ENCODE measurements at regions not wholly inside any gene's neighbourhood (a gene's known extent, or its start where the extent isn't known, plus 50 kb on each side); places are given as distances from the start of the nearest gene placed in this dataset.
"Not testable (repeated sequence)": the region's sequence is repeated elsewhere in the genome, so short reads cannot be mapped to it uniquely, and the experiment has no call there.

GRCh38 chr3:101913168-101913567 lies 63.9 kb downstream of the NFKBIZ start:
- H3K36me3 Mint-ChIP-seq (ENCODE audit: low read depth), result no peaks in the 10 kb centered on the region
- no peaks in the 10 kb centered on the region for H3K9me3 Mint-ChIP-seq (ENCODE audit: low read depth)
- ATAC-seq (peak; percentile 58), DNase-seq (no peak)
- ChIA-PET CTCF (no interaction called here), POLR2A (no interaction called here)
- H3K27me3 Mint-ChIP-seq, result no peaks in the 10 kb centered on the region
- H3K4me1 Mint-ChIP-seq, result no peaks in the 10 kb centered on the region
- intact Hi-C loops (cut with DNase I, micrococcal nuclease), result no loop called here
- H3K4me3 Mint-ChIP-seq, result no peak overlapping the region
- H3K27ac Mint-ChIP-seq, result no peak overlapping the region

GRCh38 chr3:101917761-101918160 lies 68.4 kb downstream of the NFKBIZ start:
- H3K27ac Mint-ChIP-seq; intact Hi-C loops (cut with DNase I, micrococcal nuclease); H3K27me3 Mint-ChIP-seq; H3K36me3 Mint-ChIP-seq (ENCODE audit: low read depth); CTCF ChIA-PET; POLR2A ChIA-PET; DNase-seq; H3K4me3 Mint-ChIP-seq; H3K9me3 Mint-ChIP-seq (ENCODE audit: low read depth); ATAC-seq: not testable (repeated sequence)
- peaks cover 12% of the 10 kb centered on the region for H3K4me1 Mint-ChIP-seq

- intact Hi-C loops (cut with DNase I, micrococcal nuclease), result loop anchor here in 1 of 2 experiments (2.0 to 5.0 kb wide), 2 partner anchors 15 to 65 kb away; no protein-coding TSS in a partner anchor
- Mint-ChIP-seq H3K27ac (peak overlapping the region; percentile 2), H3K4me1 (peaks cover 35% of the 10 kb centered on the region)
- H3K9me3 Mint-ChIP-seq (ENCODE audit: low read depth); H3K27me3 Mint-ChIP-seq; CTCF ChIA-PET; DNase-seq; ATAC-seq; H3K36me3 Mint-ChIP-seq (ENCODE audit: low read depth); H3K4me3 Mint-ChIP-seq: not testable (repeated sequence)
- POLR2A ChIA-PET, result interaction anchor here (0.6 kb wide), 3 partner anchors 13 to 344 kb away, joined by 3 to 4 read pairs (median 4); no protein-coding TSS in a partner anchor
Observed at GRCh38 chr3:101922151-101922725, 72.9 kb downstream of the NFKBIZ start.

GRCh38 chr3:101924621-101925020 lies 75.3 kb downstream of the NFKBIZ start:
- CTCF ChIA-PET, result interaction anchor here (0.6 to 1.1 kb wide), 2 partner anchors 75 to 92 kb away, joined by 3 to 4 read pairs; partner anchors contain the start of gene NFKBIZ
- peaks cover 35% of the 10 kb centered on the region for H3K4me1 Mint-ChIP-seq

GRCh38 chr3:101925124-101925523 lies 75.8 kb downstream of the NFKBIZ start:
- ChIA-PET CTCF (interaction anchor here (0.6 to 1.1 kb wide), 3 partner anchors 76 to 120 kb away, joined by 3 to 4 read pairs (median 3); partner anchors contain the start of gene NFKBIZ), POLR2A (interaction anchor here (0.6 to 1.1 kb wide), 3 partner anchors 39 to 76 kb away, joined by 3 to 5 read pairs (median 5); partner anchors contain the start of gene NFKBIZ)
- H3K27me3 Mint-ChIP-seq; H3K27ac Mint-ChIP-seq; H3K36me3 Mint-ChIP-seq (ENCODE audit: low read depth); H3K4me3 Mint-ChIP-seq; ATAC-seq; DNase-seq; H3K9me3 Mint-ChIP-seq (ENCODE audit: low read depth): not testable (repeated sequence)
- intact Hi-C loops (cut with DNase I, micrococcal nuclease), result loop anchor here in 1 of 2 experiments (1.0 kb wide), 1 partner anchor 11 kb away; no protein-coding TSS in a partner anchor
- peaks cover 35% of the 10 kb centered on the region for H3K4me1 Mint-ChIP-seq

More at GRCh38 chr3:101924621-101925020, 75.3 kb downstream of the NFKBIZ start:
- not testable (repeated sequence) for DNase-seq; H3K27me3 Mint-ChIP-seq; H3K27ac Mint-ChIP-seq; H3K36me3 Mint-ChIP-seq (ENCODE audit: low read depth); H3K4me3 Mint-ChIP-seq; H3K9me3 Mint-ChIP-seq (ENCODE audit: low read depth); ATAC-seq
- POLR2A ChIA-PET, result interaction anchor here (0.6 kb wide), 1 partner anchor 63 kb away, joined by 5 read pairs; no protein-coding TSS in a partner anchor
- intact Hi-C loops (cut with DNase I, micrococcal nuclease), result loop anchor here (1.0 to 5.0 kb wide), 2 partner anchors 12 to 63 kb away; no protein-coding TSS in a partner anchor

- intact Hi-C loops (cut with DNase I, micrococcal nuclease), result loop anchor here in 1 of 2 experiments (1.0 kb wide), 1 partner anchor 11 kb away; no protein-coding TSS in a partner anchor
- H3K27ac Mint-ChIP-seq, result no peak overlapping the region
Observed at GRCh38 chr3:101925564-101925963, 76.2 kb downstream of the NFKBIZ start.

GRCh38 chr3:101926594-101927105 lies 77.3 kb downstream of the NFKBIZ start:
- H3K27ac Mint-ChIP-seq, result no peak overlapping the region
- H3K36me3 Mint-ChIP-seq (ENCODE audit: low read depth), result peaks cover 2% of the 10 kb centered on the region
- POLR2A ChIA-PET, result no interaction called here
- CTCF ChIA-PET, result no interaction called here
- no peak overlapping the region for H3K4me3 Mint-ChIP-seq
- no peak for DNase-seq
- no peak for ATAC-seq
- intact Hi-C loops (cut with DNase I, micrococcal nuclease), result no loop called here
- H3K4me1 Mint-ChIP-seq, result peaks cover 34% of the 10 kb centered on the region
- H3K9me3 Mint-ChIP-seq (ENCODE audit: low read depth), result no peaks in the 10 kb centered on the region
- H3K27me3 Mint-ChIP-seq, result peaks cover 6% of the 10 kb centered on the region

More at GRCh38 chr3:101925564-101925963, 76.2 kb downstream of the NFKBIZ start:
- CTCF ChIA-PET, result interaction anchor here (0.6 to 1.1 kb wide), 3 partner anchors 76 to 121 kb away, joined by 3 to 4 read pairs (median 3); partner anchors contain the start of gene NFKBIZ
- POLR2A ChIA-PET, result interaction anchor here (0.6 to 1.1 kb wide), 2 partner anchors 38 to 76 kb away, joined by 3 to 5 read pairs; partner anchors contain the start of gene NFKBIZ
- DNase-seq, result no peak
- H3K4me1 Mint-ChIP-seq, result peaks cover 35% of the 10 kb centered on the region
- H3K9me3 Mint-ChIP-seq (ENCODE audit: low read depth), result peaks cover 2% of the 10 kb centered on the region
- ATAC-seq, result no peak
- no peak overlapping the region for H3K4me3 Mint-ChIP-seq
- peaks cover 2% of the 10 kb centered on the region for H3K36me3 Mint-ChIP-seq (ENCODE audit: low read depth)
- H3K27me3 Mint-ChIP-seq, result peaks cover 6% of the 10 kb centered on the region

- H3K27ac Mint-ChIP-seq, result no peak overlapping the region
- no peak for ATAC-seq
- intact Hi-C loops (cut with DNase I, micrococcal nuclease), result no loop called here
- no peaks in the 10 kb centered on the region for H3K36me3 Mint-ChIP-seq (ENCODE audit: low read depth)
- no peak overlapping the region for H3K4me3 Mint-ChIP-seq
- H3K27me3 Mint-ChIP-seq, result peaks cover 3% of the 10 kb centered on the region
- ChIA-PET POLR2A (no interaction called here), CTCF (interaction anchor here (1.6 kb wide), 1 partner anchor 252 kb away, joined by 3 read pairs; no protein-coding TSS in a partner anchor)
- no peaks in the 10 kb centered on the region for H3K9me3 Mint-ChIP-seq (ENCODE audit: low read depth)
- H3K4me1 Mint-ChIP-seq, result peaks cover 20% of the 10 kb centered on the region
- DNase-seq, result no peak
Observed at GRCh38 chr3:101928890-101929289, 79.6 kb downstream of the NFKBIZ start.

GRCh38 chr3:101931081-101931480 lies 81.8 kb downstream of the NFKBIZ start:
- CTCF ChIA-PET, result no interaction called here
- Mint-ChIP-seq H3K9me3 (ENCODE audit: low read depth) (peaks cover 2% of the 10 kb centered on the region), H3K27me3 (peaks cover 8% of the 10 kb centered on the region), H3K4me3 (no peak overlapping the region), H3K4me1 (peaks cover 13% of the 10 kb centered on the region), H3K27ac (no peak overlapping the region), H3K36me3 (ENCODE audit: low read depth) (no peaks in the 10 kb centered on the region)
- intact Hi-C loops (cut with DNase I, micrococcal nuclease), result loop anchor here in 1 of 2 experiments (10.0 kb wide), 1 partner anchor 294 kb away; no protein-coding TSS in a partner anchor
- no peak for DNase-seq
- no peak for ATAC-seq
- POLR2A ChIA-PET, result no interaction called here

- intact Hi-C loops (cut with DNase I, micrococcal nuclease), result loop anchor here in 1 of 2 experiments (10.0 kb wide), 1 partner anchor 292 kb away; no protein-coding TSS in a partner anchor
- no peak for DNase-seq
- POLR2A ChIA-PET, result interaction anchor here (0.6 kb wide), 1 partner anchor 22 kb away, joined by 8 read pairs; no protein-coding TSS in a partner anchor
Observed at GRCh38 chr3:101932326-101933068, 83.2 kb downstream of the NFKBIZ start.

More at GRCh38 chr3:101932326-101933068, 83.2 kb downstream of the NFKBIZ start:
- Mint-ChIP-seq H3K4me3 (no peak overlapping the region), H3K27me3 (peaks cover 8% of the 10 kb centered on the region), H3K36me3 (ENCODE audit: low read depth) (no peaks in the 10 kb centered on the region), H3K27ac (no peak overlapping the region), H3K9me3 (ENCODE audit: low read depth) (peaks cover 6% of the 10 kb centered on the region), H3K4me1 (peaks cover 21% of the 10 kb centered on the region)
- ATAC-seq, result no peak
- CTCF ChIA-PET, result interaction anchor here (0.8 to 1.7 kb wide), 3 partner anchors 66 to 130 kb away, joined by 3 to 7 read pairs (median 4); no protein-coding TSS in a partner anchor
